Right ventricle myocardium inferior (tissue), 1 donor: ENCODE measurements at regions not wholly inside any gene's neighbourhood (a gene's known extent, or its start where the extent isn't known, plus 50 kb on each side); places are given as distances from the start of the nearest gene placed in this dataset.

Experiments used
- ATAC-seq: fragments of 200-7000 bp; cut with Tn5 transposase; one replicate; pipeline ENCODE4 v1.9.1; 2020; ENCODE audit warnings: mild to moderate bottlenecking, moderate library complexity
- DNase-seq: peaks from one replicate; pipeline ENCODE4 v3.0.0; 2021; ENCODE audit errors: missing footprints
- intact Hi-C: fragments of 100-400 bp; cut with DNase I; formaldehyde crosslinking; loops from one replicate; pipeline ENCODE4 v1.11.0; 2022
- donor health status: DM: no; HTN: yes; CAD: no; lungs with severe emphysema.

DNA sequence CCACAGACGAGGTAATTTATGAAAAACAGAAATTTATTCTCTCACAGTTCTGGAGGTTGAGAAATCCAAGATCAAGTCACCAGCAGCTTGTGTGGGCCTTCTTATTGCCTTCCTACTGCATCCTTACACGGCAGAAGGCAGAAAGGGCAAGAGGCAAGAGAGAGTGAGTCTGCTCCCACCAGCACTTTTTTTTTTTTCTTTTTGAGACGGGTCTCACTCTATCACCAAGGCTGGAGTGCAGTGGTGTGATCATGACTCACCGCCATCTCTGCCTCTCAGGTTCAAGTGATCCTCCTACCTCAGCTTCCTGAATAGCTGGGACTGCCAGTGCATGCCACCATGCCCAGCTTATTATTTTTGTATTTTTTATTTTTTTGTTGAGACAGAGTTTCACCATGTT is 78.5 kb upstream of the HK2 start:
- ATAC-seq (no peak), DNase-seq (no peak)
- intact Hi-C loops = no loop called here

DNA sequence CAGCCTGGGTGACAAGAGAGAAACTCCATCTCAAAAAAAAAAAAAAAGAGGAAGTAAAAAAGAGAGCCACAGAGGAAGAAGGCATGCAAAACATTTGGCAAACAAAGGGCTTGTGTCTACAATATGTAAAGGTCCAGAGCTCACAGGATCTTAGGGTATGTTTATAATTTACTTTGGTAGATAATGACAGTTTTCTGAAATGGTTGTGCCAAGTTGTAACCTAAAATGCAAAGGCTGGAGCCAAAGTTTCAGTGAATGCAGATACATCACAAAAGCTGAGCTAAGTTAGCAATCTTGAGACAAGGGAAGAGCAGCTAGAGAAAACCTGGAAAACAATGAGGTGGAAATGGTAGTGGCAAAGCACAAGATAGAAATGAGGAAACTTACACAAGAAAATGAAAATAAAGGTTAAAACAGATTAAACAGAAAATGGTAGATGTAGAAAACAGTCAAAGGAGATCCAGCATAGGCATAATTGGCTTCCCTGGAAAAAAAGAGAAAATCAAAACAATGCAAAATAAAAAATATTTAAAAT is 77.5 kb upstream of the HK2 start:
- DNase-seq = no peak
- intact Hi-C loops = no loop called here
- no peak for ATAC-seq

DNA sequence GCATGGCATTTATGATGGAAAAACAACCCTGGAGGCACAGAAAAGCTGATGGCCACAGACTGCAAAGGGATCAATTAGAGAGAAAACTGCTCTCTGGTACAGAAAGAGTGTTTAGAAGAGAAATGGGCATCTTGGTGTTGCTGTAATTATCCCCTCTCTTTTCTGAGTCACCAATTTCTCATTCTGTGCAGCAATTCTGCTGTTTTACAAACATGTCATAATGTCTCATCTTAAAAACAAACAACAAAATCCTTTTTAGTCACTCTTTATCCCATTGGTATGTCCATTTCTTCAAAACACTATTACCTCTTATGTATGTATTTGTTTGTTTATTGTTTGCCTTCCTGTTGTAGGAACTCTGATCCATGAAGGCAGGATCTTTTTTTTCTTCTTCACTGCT is 73.9 kb upstream of the HK2 start:
- intact Hi-C loops = no loop called here
- no peak for ATAC-seq
- DNase-seq = no peak

DNA sequence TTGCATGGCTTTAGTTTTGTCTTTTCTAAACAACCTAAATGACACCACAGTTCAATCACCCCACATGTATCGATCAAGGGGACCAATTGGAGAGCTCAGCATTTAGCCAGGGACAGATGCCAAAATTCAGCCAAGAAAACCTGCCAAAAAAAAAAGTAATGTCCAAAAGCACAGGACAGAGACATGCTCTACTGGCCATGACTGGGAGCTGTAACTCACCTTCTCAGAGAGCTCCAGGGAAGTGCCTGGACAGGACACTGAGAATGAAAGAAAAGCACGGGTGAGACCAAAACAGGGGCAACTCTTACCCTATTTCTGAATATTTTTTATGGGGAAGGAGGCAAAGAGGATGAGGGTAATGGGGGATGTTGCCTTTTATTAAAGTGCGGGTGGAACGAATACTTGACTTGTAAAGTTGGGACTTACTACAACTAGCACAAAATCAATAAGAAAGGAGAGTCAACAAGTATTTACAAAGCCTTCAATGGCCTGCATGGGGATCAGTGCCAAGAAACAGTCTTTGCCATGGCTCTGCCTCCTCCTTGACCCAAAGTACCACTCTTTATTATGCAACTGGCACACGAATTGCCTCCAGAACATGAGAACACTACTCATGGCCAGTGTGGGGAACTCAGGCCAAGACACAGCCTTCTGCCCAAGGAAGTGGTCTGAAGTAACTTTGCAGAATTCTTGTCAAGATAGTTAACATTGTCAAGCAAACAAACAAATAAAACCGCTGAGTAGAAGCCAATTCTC is 72.9 kb upstream of the HK2 start:
- ATAC-seq (no peak), DNase-seq (no peak)
- intact Hi-C loops = no loop called here

DNA sequence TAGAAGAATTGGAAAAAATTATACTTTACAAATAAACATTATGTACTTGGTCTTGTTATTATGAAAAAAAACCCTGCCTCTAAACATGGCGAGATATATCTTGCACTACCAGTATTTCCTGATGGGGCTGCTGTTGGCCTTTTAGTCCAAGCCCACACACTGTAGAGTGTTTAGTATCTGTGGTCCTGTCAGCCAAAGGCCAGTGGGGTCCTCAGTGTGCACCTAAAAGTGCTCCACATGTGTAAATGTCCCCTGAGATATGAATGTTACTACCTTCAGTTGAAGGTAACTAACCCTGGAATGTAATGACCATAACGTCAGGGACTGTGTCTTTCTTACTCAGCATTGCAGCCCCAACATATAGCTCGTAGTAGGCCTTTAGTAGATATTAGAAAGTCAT is 71.1 kb upstream of the HK2 start:
- DNase-seq (no peak), ATAC-seq (no peak)
- intact Hi-C loops = no loop called here

GRCh38 chr2:74763962-74764428 is 69.9 kb upstream of the HK2 start:
- DNase-seq (no peak), ATAC-seq (no peak)

GRCh38 chr2:74764429-74765272 is 69.3 kb upstream of the HK2 start:
- intact Hi-C loops = no loop called here
- DNase-seq (no peak), ATAC-seq (no peak)

More at GRCh38 chr2:74763962-74764428, 69.9 kb upstream of the HK2 start:
- intact Hi-C loops = no loop called here

GRCh38 chr2:74766780-74767179 is 67.1 kb upstream of the HK2 start:
- no peak for DNase-seq
- ATAC-seq = no peak
- intact Hi-C loops = no loop called here

DNA sequence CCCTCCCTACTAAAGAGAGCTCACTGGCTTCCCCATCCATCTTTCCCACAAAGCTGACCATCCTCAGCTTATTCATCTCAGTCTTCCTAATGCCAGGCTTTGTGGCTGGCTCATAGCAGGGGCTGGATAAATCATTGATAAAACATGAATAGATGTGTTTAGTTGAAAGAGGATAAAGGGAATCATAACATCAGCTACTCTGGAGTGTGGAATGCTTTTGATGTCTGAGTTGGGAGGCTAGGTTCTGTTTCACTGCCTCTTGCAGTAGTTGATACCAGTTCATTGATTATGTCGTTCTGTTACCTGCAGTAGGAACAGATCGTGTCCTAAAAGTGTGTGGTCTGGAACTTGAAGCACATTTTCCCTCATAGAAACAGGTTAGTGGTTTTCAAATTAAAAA is 66.3 kb upstream of the HK2 start:
- intact Hi-C loops = no loop called here
- DNase-seq = no peak
- no peak for ATAC-seq

DNA sequence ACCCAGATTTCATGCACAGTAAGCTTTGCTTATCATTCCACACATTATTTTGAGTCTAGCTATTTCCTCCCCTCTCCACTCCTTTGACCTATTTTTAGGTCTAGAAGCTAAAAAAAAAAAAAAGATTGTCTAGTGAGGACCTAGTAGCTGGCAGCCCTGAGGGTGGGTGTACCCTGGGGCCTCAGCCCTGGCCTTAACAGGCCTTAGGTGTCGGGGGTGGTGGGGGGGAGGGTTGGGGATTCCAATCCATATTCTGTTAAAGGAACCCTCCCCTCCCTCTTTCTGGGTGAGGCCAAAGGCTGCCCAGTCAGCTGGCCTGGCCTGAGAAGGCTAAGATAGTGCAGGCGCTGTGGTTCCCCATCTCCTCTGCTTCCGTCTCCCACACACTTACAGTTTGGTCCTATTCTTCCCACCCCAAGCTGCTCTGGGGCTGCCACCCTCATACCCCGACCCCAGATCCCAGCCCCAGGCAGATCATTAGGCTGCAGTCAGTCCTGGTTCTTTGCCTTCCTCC is 65.5 kb upstream of the HK2 start:
- peak; percentile 42 for ATAC-seq
- DNase-seq = no peak
- intact Hi-C loops = no loop called here

- ATAC-seq (no peak), DNase-seq (no peak)
- intact Hi-C loops = no loop called here
Observed at GRCh38 chr2:74772046-74772445, 61.9 kb upstream of the HK2 start.

DNA sequence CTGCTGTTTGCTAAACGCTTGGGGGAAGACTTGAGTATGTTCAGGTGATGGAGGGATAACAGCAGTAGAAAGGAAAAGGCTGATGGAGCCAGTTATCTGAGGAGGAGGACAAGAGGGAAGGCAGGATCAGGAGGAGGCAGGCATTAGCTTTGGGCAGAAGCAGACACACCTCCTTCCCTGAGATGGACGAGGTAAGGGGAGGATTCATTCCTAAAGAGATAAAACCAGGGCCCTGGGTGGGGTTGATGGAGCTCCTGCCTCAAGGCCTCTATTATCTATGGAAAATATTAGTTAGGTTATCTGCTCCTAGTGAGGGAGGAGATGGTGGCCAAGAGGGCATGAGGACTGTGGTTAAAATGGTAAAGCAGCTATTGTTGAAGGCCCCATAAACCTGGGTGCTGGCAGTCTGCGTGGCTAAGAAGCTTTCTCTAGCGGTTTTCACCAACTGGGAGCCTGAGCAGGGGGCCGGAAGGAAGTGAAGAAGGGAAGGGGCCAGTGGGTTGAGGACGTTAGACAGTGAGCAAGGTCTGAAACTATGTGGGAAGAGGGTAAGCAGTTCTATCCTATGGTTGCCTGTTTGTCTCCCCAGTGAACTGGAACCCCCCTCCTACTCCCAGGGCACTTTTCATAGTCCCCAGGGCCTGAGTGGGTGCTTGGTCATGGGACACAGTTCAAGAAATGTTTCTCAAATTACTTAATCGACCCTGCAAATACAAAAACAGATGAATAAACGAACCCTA is 56.6 kb upstream of the HK2 start:
- ATAC-seq = no peak
- intact Hi-C loops = no loop called here
- DNase-seq = no peak

GRCh38 chr2:74778381-74779264 is 55.3 kb upstream of the HK2 start:
- intact Hi-C loops = no loop called here
- no peak for DNase-seq
- no peak for ATAC-seq

- ATAC-seq (no peak), DNase-seq (no peak)
- intact Hi-C loops = no loop called here
Observed at GRCh38 chr2:74779265-74779558, 54.7 kb upstream of the HK2 start.

DNA sequence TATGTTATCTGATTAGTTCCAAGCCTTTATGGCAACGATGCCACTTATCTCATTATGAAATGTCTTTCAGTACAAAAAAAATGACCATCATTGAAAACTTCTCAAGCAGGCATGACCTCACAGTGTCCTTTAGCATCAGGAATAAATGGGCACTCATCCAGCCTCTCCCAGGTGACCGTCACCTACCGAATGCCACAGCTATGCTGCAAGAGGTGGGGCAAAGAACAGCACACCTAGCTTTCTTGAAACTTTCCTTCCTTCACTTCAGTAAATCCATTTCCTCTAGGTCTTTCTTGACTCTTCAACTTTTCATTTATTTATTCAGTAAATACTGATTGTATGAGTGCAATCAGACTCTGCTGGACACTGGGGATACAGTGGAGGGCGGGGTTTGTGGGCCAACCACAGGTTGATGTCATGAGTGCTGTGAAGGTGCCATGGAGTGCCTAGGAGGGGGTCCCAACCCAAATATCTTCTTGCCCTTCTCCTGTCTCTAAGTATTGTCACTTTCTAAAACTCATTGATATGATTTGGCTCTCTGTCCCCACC is 54.3 kb upstream of the HK2 start:
- ATAC-seq (no peak), DNase-seq (no peak)
- intact Hi-C loops = no loop called here
